Panc1 (cell line): ENCODE measurements at regions not wholly inside any gene's neighbourhood (a gene's known extent, or its start where the extent isn't known, plus 50 kb on each side); places are given as distances from the start of the nearest gene placed in this dataset.

Experiments
- ATAC-seq: fragments of 200-7000 bp; cut with Tn5 transposase; 2 replicates; pipeline ENCODE4 v1.9.1; 2020; ENCODE audit warnings: mild to moderate bottlenecking, moderate library complexity
- BruUV-seq: library from RNA; stranded (reverse); fragments of 400-500 nt; replicated peaks from 2 replicates; lab custom pipeline; 2021; lab: Mats Ljungman, UMichigan
- CTCF ChIA-PET: fragments of 300-600 bp; sonication (Branson Sonifier 250); formaldehyde crosslinking; loops from one replicate; lab custom pipeline; 2022; ENCODE audit warnings: antibody characterized with exemption; lab: Charles Lee
- POLR2A ChIA-PET: fragments of 300-600 bp; sonication (Branson Sonifier 250); formaldehyde crosslinking; loops from one replicate; lab custom pipeline; 2022; ENCODE audit warnings: antibody characterized with exemption; lab: Charles Lee
- DNase-seq: peaks from one replicate; pipeline ENCODE4 v3.0.0-alpha.2; 2010; ENCODE audit warnings: low read depth, low spot score
- H3K27ac ChIP-seq: 2 replicates; pipeline ENCODE4 v1.5.1; 2011; ENCODE audit warnings: mild to moderate bottlenecking, low read length, inconsistent platforms
- H3K27me3 ChIP-seq: fragments of 200-500 bp; sonication (Bioruptor generic); 2 replicates; pipeline ENCODE4 v1.6.0; 2014; ENCODE audit warnings: low read length, inconsistent platforms; ENCODE audit not compliant: control insufficient read depth, insufficient read depth
- H3K36me3 ChIP-seq: fragments of 200-500 bp; sonication (Bioruptor generic); 2 replicates; pipeline ENCODE4 v1.5.1; 2014; ENCODE audit warnings: inconsistent platforms, mild to moderate bottlenecking, low read length, moderate library complexity; ENCODE audit not compliant: control insufficient read depth, insufficient read depth
- H3K4me1 ChIP-seq: 2 replicates; pipeline ENCODE4 v1.5.1; 2011; ENCODE audit warnings: inconsistent platforms, mild to moderate bottlenecking, low read length, moderate library complexity; ENCODE audit not compliant: control insufficient read depth, insufficient read depth
- H3K4me3 ChIP-seq, 2 experiments: 2 replicates each; pipeline ENCODE4 v1.5.1; 2011 to 2012; ENCODE audit warnings: low read depth in 2 of 2, low read length in 2 of 2, mild to moderate bottlenecking in 2 of 2, inconsistent platforms in 1 of 2, moderate library complexity in 1 of 2
- H3K9me3 ChIP-seq: fragments of 200-500 bp; sonication (Bioruptor generic); 2 replicates; pipeline ENCODE4 v1.5.1; 2014; ENCODE audit warnings: low read depth, mild to moderate bottlenecking, inconsistent platforms, low read length, moderate library complexity; ENCODE audit not compliant: control insufficient read depth, insufficient read depth
- CTCF ChIP-seq: fragments of 450-650 bp; IDR thresholded peaks from 2 replicates; pipeline ENCODE4 v1.5.1; 2017; ENCODE audit warnings: mild to moderate bottlenecking
- POLR2AphosphoS5 ChIP-seq: IDR thresholded peaks from 2 replicates; pipeline ENCODE4 v1.6.1; 2012; ENCODE audit warnings: mild to moderate bottlenecking, low read depth, low read length, moderate library complexity
- REST ChIP-seq, 2 experiments: IDR thresholded peaks; 2 replicates each; pipeline ENCODE4 v1.6.1; 2011 to 2012; ENCODE audit warnings: low read depth in 2 of 2, control low read depth in 1 of 2, low read length in 1 of 2, mild to moderate bottlenecking in 1 of 2, moderate library complexity in 1 of 2; ENCODE audit not compliant: insufficient read depth in 1 of 2
- SIN3A ChIP-seq: IDR thresholded peaks from 2 replicates; pipeline ENCODE4 v1.6.1; 2012; ENCODE audit warnings: low read depth, mild to moderate bottlenecking, low read length, moderate library complexity, borderline replicate concordance; ENCODE audit not compliant: insufficient read depth
- TCF7L2 ChIP-seq: IDR thresholded peaks from 2 replicates; pipeline ENCODE4 v1.6.1; 2011; ENCODE audit warnings: mild to moderate bottlenecking, low read depth, low read length, inconsistent platforms
- in situ Hi-C: cut with HindIII; loops from 2 replicates; pipeline ENCODE4 v1.10.0; 2016; ENCODE audit warnings: low sequenced_read_pairs, low pct_unique_long_range_greater_than_20kb
- intact Hi-C: fragments of 100-400 bp; cut with micrococcal nuclease; formaldehyde crosslinking; loops from one replicate; pipeline ENCODE4 v1.10.0; 2022; ENCODE audit not compliant: unreplicated experiment

DNA sequence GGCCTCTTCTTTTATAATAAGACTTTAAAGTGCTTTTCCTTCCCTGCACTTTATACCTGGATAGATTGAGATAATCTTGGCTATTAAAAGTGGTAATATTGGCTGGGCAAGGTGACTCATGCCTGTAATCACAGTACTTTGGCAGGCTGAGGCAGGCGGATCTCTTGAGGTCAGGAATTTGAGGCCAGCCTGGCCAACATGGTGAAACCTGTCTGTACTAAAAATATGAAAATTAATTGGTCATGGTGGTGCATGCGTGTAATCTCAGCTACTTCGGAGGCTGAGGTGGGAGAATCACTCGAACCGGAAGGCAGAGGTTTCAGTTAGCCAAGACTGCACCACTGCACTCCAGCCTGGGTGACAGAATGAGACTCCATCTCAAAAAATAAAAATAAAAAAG lies 197.1 kb upstream of the RGS17 start:
- Histone ChIP-seq H3K27me3 (no peaks in the 10 kb centered on the region), H3K27ac (no peak overlapping the region), H3K4me3 (no peak overlapping the region), H3K4me1 (no peaks in the 10 kb centered on the region), H3K9me3 (no peaks in the 10 kb centered on the region), H3K36me3 (no peaks in the 10 kb centered on the region)
- TF ChIP-seq REST (IDR thresholded peaks at IDR 0.05; ENCODE audit: insufficient read depth in 1 of 2, low read depth in 2 of 2, low read length in 1 of 2) (no peak), SIN3A (no peak), TCF7L2 (no peak), POLR2AphosphoS5 (no peak), CTCF (no peak)
- ChIA-PET POLR2A (no interaction called here), CTCF (no interaction called here)
- BruUV-seq = no TSS peak
- intact Hi-C loops = no loop called here
- ATAC-seq (no peak), DNase-seq (no peak)
- in situ Hi-C loops = no loop called here

GRCh38 chr6:153325661-153326060 lies 194.6 kb upstream of the RGS17 start:
- no peak for DNase-seq
- Histone ChIP-seq H3K4me1 (no peaks in the 10 kb centered on the region), H3K36me3 (no peaks in the 10 kb centered on the region), H3K4me3 (no peak overlapping the region), H3K9me3 (no peaks in the 10 kb centered on the region), H3K27me3 (no peaks in the 10 kb centered on the region), H3K27ac (no peak overlapping the region)
- TF ChIP-seq CTCF (no peak), SIN3A (no peak), POLR2AphosphoS5 (no peak), TCF7L2 (no peak), REST (IDR thresholded peaks at IDR 0.05; ENCODE audit: insufficient read depth in 1 of 2, low read depth in 2 of 2, low read length in 1 of 2) (no peak)
- ChIA-PET CTCF (no interaction called here), POLR2A (no interaction called here)
- no TSS peak for BruUV-seq
- intact Hi-C loops (no loop called here), in situ Hi-C loops (no loop called here)
- ATAC-seq = no peak
